Chondrocyte (in vitro differentiated cells): ENCODE measurements at regions not wholly inside any gene's neighbourhood (a gene's known extent, or its start where the extent isn't known, plus 50 kb on each side); places are given as distances from the start of the nearest gene placed in this dataset.

Experiments
- DNase-seq: peaks from one replicate; pipeline ENCODE4 v3.0.0; 2021; ENCODE audit warnings: mixed read lengths, low spot score
- H3K27ac Mint-ChIP-seq: one replicate; pipeline ENCODE4 v1.8.0; 2021; ENCODE audit warnings: mild to moderate bottlenecking, moderate library complexity, mixed read lengths; ENCODE audit not compliant: unreplicated experiment
- H3K27me3 Mint-ChIP-seq: 2 replicates; pipeline ENCODE4 v1.8.0; 2021; ENCODE audit warnings: low read depth, mixed read lengths
- H3K36me3 Mint-ChIP-seq: 2 replicates; pipeline ENCODE4 v1.8.0; 2021; ENCODE audit warnings: low read depth, mixed read lengths
- H3K4me1 Mint-ChIP-seq: 2 replicates; pipeline ENCODE4 v1.8.0; 2021; ENCODE audit warnings: low read depth, mild to moderate bottlenecking, mixed read lengths
- H3K4me3 Mint-ChIP-seq: one replicate; pipeline ENCODE4 v1.8.0; 2021; ENCODE audit warnings: mild to moderate bottlenecking, moderate library complexity, mixed read lengths; ENCODE audit not compliant: unreplicated experiment
- H3K9me3 Mint-ChIP-seq: 2 replicates; pipeline ENCODE4 v1.8.0; 2021; ENCODE audit warnings: low read depth, mixed read lengths
- CTCF ChIP-seq: fragments of 200-600 bp; sonication (generic); IDR thresholded peaks from 2 replicates; pipeline ENCODE4 v1.5.0; 2021; ENCODE audit warnings: antibody characterized with exemption, mild to moderate bottlenecking, moderate library complexity

DNA sequence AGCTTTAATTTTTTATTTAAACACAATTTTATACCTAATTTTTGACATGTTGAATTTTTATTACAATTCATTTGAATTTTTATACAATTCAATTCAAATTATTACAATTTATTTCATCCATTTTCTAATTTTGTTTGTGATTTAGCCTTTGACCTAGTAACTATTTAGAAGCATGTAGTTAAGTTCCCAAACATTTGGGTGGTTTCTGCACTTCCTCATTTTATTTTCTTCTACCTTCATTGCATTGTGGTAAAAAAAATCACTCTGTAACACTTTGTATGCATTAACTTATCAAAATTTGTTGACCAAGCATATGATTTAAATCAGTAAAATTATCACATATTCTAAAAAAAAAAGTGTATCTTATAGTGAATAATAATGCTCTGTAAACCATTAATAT, 928.9 kb downstream of the ARAP2 start:
- H3K27me3 Mint-ChIP-seq = no peaks in the 10 kb centered on the region
- H3K27ac Mint-ChIP-seq = no peak overlapping the region
- peaks cover 8% of the 10 kb centered on the region for H3K9me3 Mint-ChIP-seq
- no peak for TF ChIP-seq CTCF
- DNase-seq = no peak
- no peaks in the 10 kb centered on the region for H3K4me1 Mint-ChIP-seq
- no peak overlapping the region for H3K4me3 Mint-ChIP-seq
- H3K36me3 Mint-ChIP-seq = no peaks in the 10 kb centered on the region

DNA sequence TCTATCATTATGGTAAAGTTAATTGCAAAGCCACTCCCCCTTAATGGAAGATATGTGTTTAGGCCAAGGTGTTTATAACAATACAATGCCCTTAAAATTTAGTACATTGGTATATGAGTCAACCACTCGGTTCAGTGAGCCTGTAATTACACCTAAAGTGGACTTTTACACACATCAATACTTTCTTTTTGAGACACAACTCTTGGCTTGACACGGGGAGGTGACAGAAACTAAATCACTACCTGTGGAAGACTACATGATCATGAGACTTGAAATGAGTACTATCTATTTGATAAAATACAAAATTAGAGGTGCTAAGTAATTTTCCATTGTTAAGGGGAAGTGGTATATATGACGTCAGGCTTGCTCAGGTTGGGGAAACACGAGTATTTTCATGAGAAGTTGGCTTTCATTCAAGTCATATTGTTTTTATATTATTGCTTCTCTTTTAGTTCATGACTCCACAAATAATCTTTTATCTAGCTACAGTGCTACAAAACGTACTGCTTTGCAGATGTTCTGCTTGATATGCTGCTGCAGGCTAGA, 918.3 kb downstream of the ARAP2 start:
- no peaks in the 10 kb centered on the region for H3K4me1 Mint-ChIP-seq
- no peaks in the 10 kb centered on the region for H3K27me3 Mint-ChIP-seq
- H3K4me3 Mint-ChIP-seq = no peak overlapping the region
- H3K27ac Mint-ChIP-seq = no peak overlapping the region
- H3K36me3 Mint-ChIP-seq = no peaks in the 10 kb centered on the region
- DNase-seq = no peak
- TF ChIP-seq CTCF = no peak
- peaks cover 4% of the 10 kb centered on the region for H3K9me3 Mint-ChIP-seq

- H3K27me3 Mint-ChIP-seq = no peaks in the 10 kb centered on the region
- no peak overlapping the region for H3K4me3 Mint-ChIP-seq
- no peak for TF ChIP-seq CTCF
- no peak overlapping the region for H3K27ac Mint-ChIP-seq
- H3K9me3 Mint-ChIP-seq = peaks cover 17% of the 10 kb centered on the region
- H3K36me3 Mint-ChIP-seq = no peaks in the 10 kb centered on the region
- no peak for DNase-seq
- no peaks in the 10 kb centered on the region for H3K4me1 Mint-ChIP-seq
Measured at GRCh38 chr4:35342833-35343232, 901.5 kb downstream of the ARAP2 start.

GRCh38 chr4:35347276-35347675, 897.0 kb downstream of the ARAP2 start:
- Mint-ChIP-seq H3K27me3 (no peaks in the 10 kb centered on the region), H3K4me1 (no peaks in the 10 kb centered on the region), H3K27ac (no peak overlapping the region), H3K9me3 (peaks cover 15% of the 10 kb centered on the region), H3K4me3 (no peak overlapping the region), H3K36me3 (no peaks in the 10 kb centered on the region)
- no peak for DNase-seq
- TF ChIP-seq CTCF = no peak

- Mint-ChIP-seq H3K4me1 (no peaks in the 10 kb centered on the region), H3K36me3 (no peaks in the 10 kb centered on the region), H3K27ac (no peak overlapping the region), H3K4me3 (no peak overlapping the region), H3K27me3 (peaks cover 3% of the 10 kb centered on the region), H3K9me3 (peaks cover 12% of the 10 kb centered on the region)
- no peak for DNase-seq
- TF ChIP-seq CTCF = no peak
Measured at GRCh38 chr4:35358001-35358584, 886.2 kb downstream of the ARAP2 start.
